ENCODE measurements at regions not wholly inside any gene's neighbourhood (a gene's known extent, or its start where the extent isn't known, plus 50 kb on each side); places are given as distances from the start of the nearest gene placed in this dataset.

DNA sequence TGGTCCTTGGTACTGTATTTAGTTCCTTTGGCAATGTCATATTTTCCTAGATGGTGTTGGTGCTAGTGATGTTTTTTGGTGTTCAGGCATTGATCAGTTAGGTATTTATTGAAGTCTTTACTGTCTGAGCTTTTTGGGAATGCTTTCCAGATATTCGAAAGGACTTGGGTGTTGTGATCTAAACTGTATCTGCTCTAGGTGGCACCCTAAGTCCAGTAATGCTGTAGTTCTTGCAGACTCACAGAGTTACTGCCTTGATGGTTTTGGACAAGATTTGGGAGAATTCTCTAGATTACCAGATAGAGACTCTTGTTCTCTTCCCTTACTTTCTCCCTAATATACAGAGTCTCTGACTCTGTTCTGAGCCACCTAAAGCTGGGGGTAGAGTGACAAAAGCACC is 513.6 kb upstream of the PITX2 start:
- no peak for DNase-seq (ENCODE audit: low spot score)
- Histone ChIP-seq H3K27ac (ENCODE audit: low read depth in 1 of 2, low read length in 2 of 2) (no peak overlapping the region), H3K9me3 (ENCODE audit: control insufficient read depth in 4 of 4, low read length in 3 of 4) (no peaks in the 10 kb centered on the region), H3K27me3 (ENCODE audit: control insufficient read depth in 4 of 4, insufficient read depth in 4 of 4, low read length in 3 of 4) (no peaks in the 10 kb centered on the region), H3K4me3 (ENCODE audit: low read depth in 1 of 3, low read length in 3 of 3) (no peak overlapping the region), H3K9ac (ENCODE audit: low read depth in 1 of 2, low read length in 2 of 2) (no peak overlapping the region), H3K4me1 (ENCODE audit: control insufficient read depth in 4 of 4, insufficient read depth in 4 of 4, low read length in 3 of 4) (no peaks in the 10 kb centered on the region), H3K36me3 (ENCODE audit: control insufficient read depth in 4 of 4, insufficient read depth in 3 of 4, low read depth in 1 of 4, low read length in 3 of 4) (no peaks in the 10 kb centered on the region)
- no peak for TF ChIP-seq RXRA (IDR thresholded peaks at IDR 0.05)
- peak; percentile 31 to 32 for TF ChIP-seq RAD21 (IDR thresholded peaks at IDR 0.05)
- 65% methylated on average over 1 of the region's 1 CpG for WGBS

DNA sequence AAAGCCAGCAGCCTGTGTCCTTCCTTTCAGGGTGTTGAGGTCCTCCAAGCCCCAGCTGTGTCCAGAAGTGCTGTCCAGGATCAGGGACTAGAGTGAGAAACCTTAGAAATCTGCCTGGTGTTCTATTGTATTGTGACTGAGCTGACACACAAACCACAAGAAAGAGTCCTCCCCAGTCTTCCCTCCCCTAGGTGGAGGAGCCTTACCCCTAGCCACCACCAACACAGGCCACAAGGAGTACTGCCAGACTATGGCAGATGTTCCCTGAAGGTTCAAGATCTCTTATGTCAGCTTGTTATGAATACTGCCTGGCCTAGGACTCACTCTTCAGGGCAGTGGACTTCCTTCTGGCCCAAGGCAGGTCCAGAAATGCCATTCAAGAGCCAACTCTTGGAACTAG is 514.1 kb upstream of the PITX2 start:
- Histone ChIP-seq H3K4me1 (ENCODE audit: control insufficient read depth in 4 of 4, insufficient read depth in 4 of 4, low read length in 3 of 4) (no peaks in the 10 kb centered on the region), H3K36me3 (ENCODE audit: control insufficient read depth in 4 of 4, insufficient read depth in 3 of 4, low read depth in 1 of 4, low read length in 3 of 4) (no peaks in the 10 kb centered on the region), H3K27me3 (ENCODE audit: control insufficient read depth in 4 of 4, insufficient read depth in 4 of 4, low read length in 3 of 4) (no peaks in the 10 kb centered on the region), H3K27ac (ENCODE audit: low read depth in 1 of 2, low read length in 2 of 2) (no peak overlapping the region), H3K9me3 (ENCODE audit: control insufficient read depth in 4 of 4, low read length in 3 of 4) (no peaks in the 10 kb centered on the region), H3K9ac (ENCODE audit: low read depth in 1 of 2, low read length in 2 of 2) (no peak overlapping the region), H3K4me3 (ENCODE audit: low read depth in 1 of 3, low read length in 3 of 3) (no peak overlapping the region)
- TF ChIP-seq EGR1 (IDR thresholded peaks at IDR 0.05; ENCODE audit: low read depth in 2 of 2), result no peak
- no peak for TF ChIP-seq SP1 (IDR thresholded peaks at IDR 0.05)
- TF ChIP-seq, protein P1, sequence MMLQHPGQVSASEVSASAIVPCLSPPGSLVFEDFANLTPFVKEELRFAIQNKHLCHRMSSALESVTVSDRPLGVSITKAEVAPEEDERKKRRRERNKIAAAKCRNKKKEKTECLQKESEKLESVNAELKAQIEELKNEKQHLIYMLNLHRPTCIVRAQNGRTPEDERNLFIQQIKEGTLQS (IDR thresholded peaks at IDR 0.05), result no peak
- no peak for TF ChIP-seq TAF1 (conservative IDR thresholded peaks at IDR 0.05)
- TF ChIP-seq JUND (IDR thresholded peaks at IDR 0.05), result no peak
- no peak for TF ChIP-seq GABPA (IDR thresholded peaks at IDR 0.05 in 1 of 2, conservative IDR thresholded peaks at IDR 0.05 in 1 of 2)
- TF ChIP-seq HNF4G (IDR thresholded peaks at IDR 0.05), result no peak
- TF ChIP-seq RAD21 (IDR thresholded peaks at IDR 0.05), result no peak
- TF ChIP-seq NR2F2 (IDR thresholded peaks at IDR 0.05), result no peak
- TF ChIP-seq YY1 (IDR thresholded peaks at IDR 0.05), result no peak
- DNase-seq (ENCODE audit: low spot score), result no peak

DNA sequence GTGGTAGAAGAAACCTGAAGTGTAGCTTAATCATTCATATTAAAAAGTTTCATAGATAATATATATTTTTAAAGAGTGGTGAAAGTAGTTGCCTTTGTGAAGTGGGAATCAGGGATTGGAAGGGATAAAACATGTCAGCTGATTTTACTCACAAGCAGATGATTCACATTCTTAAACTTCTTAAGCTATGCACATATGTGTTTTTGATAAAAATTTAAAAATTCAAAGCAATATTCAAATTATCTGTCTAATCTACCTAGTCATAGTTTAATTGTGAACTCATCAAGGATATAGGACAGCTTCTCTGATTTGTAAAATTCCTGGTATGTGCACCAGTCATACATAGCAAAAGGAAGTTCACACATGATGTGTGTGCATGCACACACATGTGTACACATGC is 520.6 kb upstream of the PITX2 start:
- Histone ChIP-seq H3K9ac (ENCODE audit: low read depth in 1 of 2, low read length in 2 of 2) (no peak overlapping the region), H3K4me3 (ENCODE audit: low read depth in 1 of 3, low read length in 3 of 3) (no peak overlapping the region), H3K27me3 (ENCODE audit: control insufficient read depth in 4 of 4, insufficient read depth in 4 of 4, low read length in 3 of 4) (no peaks in the 10 kb centered on the region), H3K4me1 (ENCODE audit: control insufficient read depth in 4 of 4, insufficient read depth in 4 of 4, low read length in 3 of 4) (no peaks in the 10 kb centered on the region), H3K9me3 (ENCODE audit: control insufficient read depth in 4 of 4, low read length in 3 of 4) (no peaks in the 10 kb centered on the region), H3K36me3 (ENCODE audit: control insufficient read depth in 4 of 4, insufficient read depth in 3 of 4, low read depth in 1 of 4, low read length in 3 of 4) (no peaks in the 10 kb centered on the region), H3K27ac (ENCODE audit: low read depth in 1 of 2, low read length in 2 of 2) (no peak overlapping the region)
- TF ChIP-seq HNF4A (conservative IDR thresholded peaks at IDR 0.05) (no peak), NR2F2 (IDR thresholded peaks at IDR 0.05) (no peak), TAF1 (conservative IDR thresholded peaks at IDR 0.05) (no peak), HNF4G (IDR thresholded peaks at IDR 0.05) (no peak), GABPA (IDR thresholded peaks at IDR 0.05 in 1 of 2, conservative IDR thresholded peaks at IDR 0.05 in 1 of 2) (no peak), JUND (IDR thresholded peaks at IDR 0.05) (no peak)
- TF ChIP-seq, protein P2, sequence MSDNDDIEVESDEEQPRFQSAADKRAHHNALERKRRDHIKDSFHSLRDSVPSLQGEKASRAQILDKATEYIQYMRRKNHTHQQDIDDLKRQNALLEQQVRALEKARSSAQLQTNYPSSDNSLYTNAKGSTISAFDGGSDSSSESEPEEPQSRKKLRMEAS (IDR thresholded peaks at IDR 0.05), result no peak
- TF ChIP-seq, protein P1 (IDR thresholded peaks at IDR 0.05), result no peak
- TF ChIP-seq, protein P3, sequence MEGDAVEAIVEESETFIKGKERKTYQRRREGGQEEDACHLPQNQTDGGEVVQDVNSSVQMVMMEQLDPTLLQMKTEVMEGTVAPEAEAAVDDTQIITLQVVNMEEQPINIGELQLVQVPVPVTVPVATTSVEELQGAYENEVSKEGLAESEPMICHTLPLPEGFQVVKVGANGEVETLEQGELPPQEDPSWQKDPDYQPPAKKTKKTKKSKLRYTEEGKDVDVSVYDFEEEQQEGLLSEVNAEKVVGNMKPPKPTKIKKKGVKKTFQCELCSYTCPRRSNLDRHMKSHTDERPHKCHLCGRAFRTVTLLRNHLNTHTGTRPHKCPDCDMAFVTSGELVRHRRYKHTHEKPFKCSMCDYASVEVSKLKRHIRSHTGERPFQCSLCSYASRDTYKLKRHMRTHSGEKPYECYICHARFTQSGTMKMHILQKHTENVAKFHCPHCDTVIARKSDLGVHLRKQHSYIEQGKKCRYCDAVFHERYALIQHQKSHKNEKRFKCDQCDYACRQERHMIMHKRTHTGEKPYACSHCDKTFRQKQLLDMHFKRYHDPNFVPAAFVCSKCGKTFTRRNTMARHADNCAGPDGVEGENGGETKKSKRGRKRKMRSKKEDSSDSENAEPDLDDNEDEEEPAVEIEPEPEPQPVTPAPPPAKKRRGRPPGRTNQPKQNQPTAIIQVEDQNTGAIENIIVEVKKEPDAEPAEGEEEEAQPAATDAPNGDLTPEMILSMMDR (IDR thresholded peaks at IDR 0.05; ENCODE audit: low read depth, low read length, missing input control), result no peak
- DNase-seq (ENCODE audit: low spot score), result no peak

Measured in liver (tissue), 8 donors.